Stimulated activated CD4-positive, alpha-beta T cell treated with anti-CD3 and anti-CD28 coated beads, Interleukin-2, amount 100 ng/mL, for 48 hours (primary cell): ENCODE measurements at regions not wholly inside any gene's neighbourhood (a gene's known extent, or its start where the extent isn't known, plus 50 kb on each side); places are given as distances from the start of the nearest gene placed in this dataset.

Experiments
- DNase-seq, 2 donors: peaks; one replicate each; pipeline ENCODE4 v3.0.0-alpha.2; 2020

DNA sequence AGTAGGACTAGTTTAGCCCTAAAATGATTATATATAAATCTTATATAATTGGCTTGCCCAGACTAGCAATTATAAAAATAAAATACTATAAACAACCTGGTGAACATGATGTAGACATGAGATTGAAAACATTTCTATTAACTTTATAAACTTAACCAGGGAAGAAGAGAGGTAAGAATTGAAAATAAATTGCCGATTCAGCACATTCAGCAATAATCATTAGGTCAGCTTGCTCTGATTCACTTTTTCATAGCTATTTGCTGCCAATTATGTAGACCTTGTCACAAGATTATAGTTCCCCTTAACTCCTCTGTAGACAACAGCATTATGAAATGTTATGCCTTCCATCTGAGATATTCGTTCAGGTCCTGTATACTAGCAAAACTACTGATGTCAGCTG, 199.3 kb upstream of the CA10 start:
- no peak for DNase-seq

GRCh38 chr17:52336796-52337195, 178.3 kb upstream of the CA10 start:
- no peak for DNase-seq

DNA sequence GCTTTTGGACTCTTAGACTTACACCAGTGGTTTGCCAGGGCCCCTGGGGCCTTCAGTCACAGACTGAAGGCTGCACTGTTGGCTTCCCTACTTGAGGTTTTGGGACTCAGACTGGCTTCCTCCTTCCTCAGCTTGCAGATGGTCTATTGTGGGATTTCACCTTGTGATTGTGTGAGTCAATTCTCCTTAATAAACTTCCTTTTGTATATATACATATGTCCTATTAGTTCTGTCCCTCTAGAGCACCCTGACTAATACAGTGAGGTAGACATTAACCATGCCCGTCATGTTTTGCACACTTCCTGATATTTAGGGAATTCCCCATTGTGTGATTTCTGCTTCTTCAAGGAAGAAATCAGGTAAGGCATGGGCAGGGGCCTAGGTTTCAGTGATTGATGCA, 147.8 kb upstream of the CA10 start:
- DNase-seq = no peak

GRCh38 chr17:52298881-52299280, 140.4 kb upstream of the CA10 start:
- no peak for DNase-seq

DNA sequence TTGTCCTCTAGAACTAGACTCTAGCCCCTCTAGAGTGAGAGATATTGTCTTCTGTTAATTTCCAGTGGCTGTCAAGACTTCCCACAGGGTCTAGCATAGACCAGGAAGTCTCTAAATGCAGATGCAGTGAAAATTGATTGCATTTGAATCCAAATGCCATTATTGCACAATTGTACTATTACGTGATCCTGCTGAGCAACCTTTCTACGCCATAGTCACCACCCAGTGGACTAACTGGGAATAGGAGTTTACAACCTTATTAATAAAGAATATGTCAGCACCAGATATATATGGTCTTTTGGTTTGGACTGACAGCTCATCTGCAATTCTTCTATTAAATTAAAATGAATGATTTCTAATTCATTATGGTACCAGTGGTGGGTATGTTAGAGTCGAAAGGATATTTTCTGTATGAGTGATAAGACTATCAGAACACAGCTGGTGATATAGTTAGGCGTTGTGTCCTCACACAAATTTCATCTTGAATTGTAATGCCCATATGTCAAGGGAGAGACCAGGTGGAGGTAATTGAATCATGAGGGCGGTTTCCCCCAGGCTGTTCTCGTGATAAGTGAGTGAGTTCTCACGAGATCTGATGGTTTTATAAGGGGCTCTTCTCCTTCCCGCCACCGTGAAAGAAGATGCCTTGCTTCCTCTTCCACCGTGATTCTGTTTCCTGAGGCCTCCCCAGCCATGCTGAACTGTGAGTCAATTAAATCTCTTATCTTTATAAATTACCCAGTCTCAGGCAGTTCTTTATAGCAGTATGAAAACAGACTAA, 138.9 kb upstream of the CA10 start:
- no peak for DNase-seq

- DNase-seq = no peak
These were observed 135.8 kb upstream of the CA10 start for GRCh38 chr17:52294301-52294700.

DNA sequence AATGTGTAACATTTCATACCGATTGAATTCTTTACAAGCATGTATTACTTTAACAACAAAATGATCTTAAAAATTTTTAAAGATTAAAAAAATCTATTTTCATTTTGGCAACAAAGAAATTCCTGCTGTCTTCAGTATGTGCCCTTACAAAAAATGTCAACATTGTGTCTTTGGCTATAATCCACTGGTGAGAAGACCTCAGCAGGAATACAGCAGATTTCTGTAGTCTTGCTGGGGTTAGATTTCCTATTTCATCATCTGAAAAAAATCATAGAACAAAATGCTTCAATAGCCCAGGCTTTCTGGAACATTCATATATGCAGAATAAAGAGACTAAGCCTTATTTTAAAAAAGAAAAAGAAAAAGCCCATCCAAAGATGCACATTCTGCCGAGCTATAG, 129.1 kb upstream of the CA10 start:
- no peak for DNase-seq

DNA sequence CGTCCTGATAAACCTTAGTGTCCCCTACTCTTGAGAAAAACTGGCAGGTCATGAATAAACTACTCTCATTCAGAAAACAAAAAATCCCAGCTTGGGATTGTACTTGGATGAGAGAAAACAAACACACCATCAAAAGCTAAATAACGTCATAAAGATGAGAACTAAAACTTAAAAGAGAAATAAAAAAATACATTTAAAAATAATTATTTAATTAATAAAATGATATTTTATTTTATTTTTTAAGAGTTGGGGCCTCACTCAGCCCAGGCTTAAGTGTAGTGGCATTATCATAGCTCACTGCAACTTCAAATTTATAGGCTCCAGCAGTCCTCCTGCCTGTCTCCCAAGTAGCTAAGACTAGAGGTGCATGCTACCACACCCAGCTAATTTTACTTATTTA, 125.4 kb upstream of the CA10 start:
- no peak for DNase-seq

DNA sequence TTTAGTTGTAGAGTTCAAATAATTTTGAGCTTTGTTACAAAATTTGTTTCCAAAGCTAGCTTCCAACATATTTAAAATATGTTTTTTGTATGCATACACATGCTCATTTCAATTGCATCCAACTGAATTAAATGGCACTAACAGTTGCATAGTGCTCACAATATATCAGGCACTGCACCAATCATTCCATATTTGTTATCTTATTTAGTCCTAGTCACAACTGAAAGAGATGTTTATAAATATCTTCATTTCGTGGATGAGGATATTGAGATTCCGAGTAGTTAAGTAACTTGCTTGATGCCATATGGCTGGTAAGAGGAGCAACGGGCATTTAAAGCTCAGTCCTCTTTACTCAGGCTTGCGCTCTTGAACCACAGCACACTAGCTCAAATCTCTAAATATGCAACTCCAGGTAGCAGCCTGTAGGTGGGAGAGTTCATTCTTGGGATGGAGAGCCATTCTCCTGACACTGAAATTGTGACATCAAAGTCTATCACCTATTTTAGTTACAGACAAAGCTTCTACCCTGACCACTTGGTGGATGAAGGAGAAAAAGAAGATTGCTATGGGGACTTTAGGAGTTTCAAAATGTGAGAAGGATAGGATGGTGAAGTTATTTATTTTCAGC, 118.0 kb upstream of the CA10 start:
- DNase-seq = no peak

DNA sequence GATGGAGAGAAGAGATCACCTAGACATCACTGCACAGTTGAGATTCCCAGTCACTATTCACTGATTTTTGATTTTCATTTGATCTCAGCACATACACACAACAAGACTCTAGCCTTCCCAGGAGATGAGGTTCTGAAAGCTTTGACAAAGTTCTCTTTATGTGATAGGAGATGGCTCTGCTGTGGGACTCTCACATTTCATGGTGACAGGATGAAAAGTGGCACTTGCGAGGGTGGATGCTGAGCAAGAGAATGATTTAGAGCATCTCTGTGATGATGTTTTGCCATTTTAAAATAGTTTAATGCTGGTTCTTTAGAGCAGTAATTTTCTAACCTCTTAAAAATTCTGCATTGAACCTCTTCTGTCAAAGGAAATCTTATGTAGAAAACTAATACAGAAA, 113.3 kb upstream of the CA10 start:
- DNase-seq = no peak

DNA sequence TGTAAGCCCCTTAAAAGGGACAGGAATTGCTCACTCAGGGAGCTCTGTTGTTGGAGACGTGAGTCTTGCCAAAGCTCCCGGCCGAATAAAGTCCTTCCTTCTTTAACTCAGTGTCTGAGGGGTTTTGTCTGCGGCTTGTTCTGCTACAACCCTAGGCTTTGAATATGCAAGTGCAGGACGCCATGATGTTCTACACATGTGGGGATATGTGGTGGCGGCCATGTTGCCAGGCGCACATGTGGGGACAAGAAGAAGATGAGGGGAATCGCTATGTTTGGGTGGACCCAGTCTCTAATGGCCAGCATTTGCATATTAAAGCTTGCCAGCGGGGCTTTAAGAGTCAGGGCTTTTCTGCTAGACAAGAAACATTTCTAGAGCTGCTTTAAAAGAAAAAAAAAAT, 96.8 kb upstream of the CA10 start:
- no peak for DNase-seq

GRCh38 chr17:52244689-52245088, 86.2 kb upstream of the CA10 start:
- no peak for DNase-seq

- no peak for DNase-seq
These were observed 83.8 kb upstream of the CA10 start for GRCh38 chr17:52242268-52242667.

- no peak for DNase-seq
These were observed 78.6 kb upstream of the CA10 start for GRCh38 chr17:52237151-52237550.

- no peak for DNase-seq
These were observed 77.0 kb upstream of the CA10 start for GRCh38 chr17:52235516-52235915.

- no peak for DNase-seq
These were observed 75.1 kb upstream of the CA10 start for GRCh38 chr17:52233632-52234031.

DNA sequence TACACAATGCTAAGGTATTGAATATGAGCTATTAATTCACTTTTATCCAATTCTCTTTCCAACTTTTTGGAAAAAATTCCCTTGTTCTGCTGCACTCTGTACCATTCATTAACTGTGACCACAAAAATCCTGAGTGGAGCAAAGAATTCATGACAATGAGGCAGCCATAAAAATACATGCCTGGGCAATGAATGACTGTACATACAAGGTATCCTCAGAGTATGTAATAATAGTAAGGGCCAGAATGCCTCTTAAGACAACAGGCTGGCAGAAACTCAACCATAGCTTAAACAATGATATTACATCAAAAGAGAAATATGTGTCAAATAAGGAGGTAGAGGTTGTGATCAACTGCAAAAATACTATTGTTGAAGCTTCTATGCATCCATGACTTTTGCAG, 74.7 kb upstream of the CA10 start:
- DNase-seq = no peak

DNA sequence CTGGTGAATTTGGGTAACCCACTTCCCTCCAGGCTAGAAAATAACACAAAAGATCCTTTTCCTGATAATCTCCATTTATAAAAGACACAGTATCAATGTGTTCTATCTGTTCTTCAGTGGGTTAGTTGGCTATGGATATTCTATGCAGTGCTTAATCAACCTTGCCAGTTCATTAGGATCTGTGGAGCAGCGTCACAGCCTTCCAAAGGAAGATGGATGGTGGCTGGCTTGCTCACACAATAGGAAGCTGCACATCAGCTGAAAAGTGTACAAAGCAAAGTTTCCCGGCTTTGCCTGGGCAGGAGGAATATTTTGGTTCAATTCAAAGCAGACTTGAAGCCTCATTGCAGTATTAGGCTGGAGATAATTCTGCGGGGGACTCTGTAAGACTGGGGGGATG, 70.3 kb upstream of the CA10 start:
- DNase-seq = no peak

DNA sequence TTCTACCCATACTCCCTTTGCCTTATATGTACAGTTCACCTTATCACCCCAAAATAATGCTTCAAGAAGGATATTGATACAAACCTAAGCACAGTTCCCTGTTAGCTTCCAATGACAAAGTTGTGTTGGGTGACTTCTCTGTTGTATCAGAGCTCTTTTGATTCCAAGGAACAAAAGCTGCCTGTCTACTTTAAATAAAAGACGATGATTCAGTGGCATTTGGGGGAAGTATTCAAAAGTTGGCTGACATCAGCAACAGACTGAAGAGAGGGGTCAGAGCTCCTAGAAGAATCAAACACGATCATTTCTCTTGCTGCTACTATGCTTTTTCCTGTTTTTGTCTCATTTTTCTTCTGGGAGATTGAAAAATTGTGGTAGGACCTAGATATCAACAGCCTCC, 69.4 kb upstream of the CA10 start:
- DNase-seq = no peak

GRCh38 chr17:52213451-52213850, 54.9 kb upstream of the CA10 start:
- no peak for DNase-seq

GRCh38 chr17:52212851-52213250, 54.3 kb upstream of the CA10 start:
- DNase-seq = no peak

- DNase-seq = no peak
These were observed 51.0 kb upstream of the CA10 start for GRCh38 chr17:52209507-52209906.
